Type B pancreatic cell (in vitro differentiated cells): ENCODE measurements at regions not wholly inside any gene's neighbourhood (a gene's known extent, or its start where the extent isn't known, plus 50 kb on each side); places are given as distances from the start of the nearest gene placed in this dataset.

Experiments used
- DNase-seq: peaks from one replicate; pipeline ENCODE4 v3.0.0; 2021; ENCODE audit warnings: mixed read lengths; ENCODE audit not compliant: unreplicated experiment; ENCODE audit errors: extremely low spot score
- H3K27ac Mint-ChIP-seq: 2 replicates; pipeline ENCODE4 v1.8.0; 2021; ENCODE audit warnings: mild to moderate bottlenecking, mixed read lengths
- H3K27me3 Mint-ChIP-seq: 2 replicates; pipeline ENCODE4 v1.8.0; 2021; ENCODE audit warnings: mixed read lengths
- H3K36me3 Mint-ChIP-seq: 2 replicates; pipeline ENCODE4 v1.8.0; 2021; ENCODE audit warnings: mixed read lengths
- H3K4me1 Mint-ChIP-seq: one replicate; pipeline ENCODE4 v1.8.0; 2021; ENCODE audit warnings: mixed read lengths; ENCODE audit not compliant: unreplicated experiment
- H3K4me3 Mint-ChIP-seq: 2 replicates; pipeline ENCODE4 v1.8.0; 2021; ENCODE audit warnings: mild to moderate bottlenecking, mixed read lengths
- H3K9me3 Mint-ChIP-seq: 2 replicates; pipeline ENCODE4 v1.8.0; 2021; ENCODE audit warnings: mixed read lengths
- CTCF ChIP-seq: fragments of 200-600 bp; sonication (generic); conservative IDR thresholded peaks from 2 replicates; pipeline ENCODE4 v1.5.0; 2021; ENCODE audit warnings: antibody characterized with exemption, mild to moderate bottlenecking

GRCh38 chr18:34640276-34640675, 69.8 kb upstream of the DTNA start:
- Mint-ChIP-seq H3K27ac (no peak overlapping the region), H3K36me3 (no peaks in the 10 kb centered on the region), H3K4me3 (no peak overlapping the region), H3K4me1 (no peaks in the 10 kb centered on the region), H3K27me3 (no peaks in the 10 kb centered on the region), H3K9me3 (no peaks in the 10 kb centered on the region)
- DNase-seq = no peak
- TF ChIP-seq CTCF = no peak

- peak; percentile 26 for TF ChIP-seq CTCF
- H3K27me3 Mint-ChIP-seq = no peaks in the 10 kb centered on the region
- H3K27ac Mint-ChIP-seq = no peak overlapping the region
- no peaks in the 10 kb centered on the region for H3K36me3 Mint-ChIP-seq
- no peaks in the 10 kb centered on the region for H3K9me3 Mint-ChIP-seq
- DNase-seq = no peak
- H3K4me3 Mint-ChIP-seq = no peak overlapping the region
- H3K4me1 Mint-ChIP-seq = peaks cover 8% of the 10 kb centered on the region
These were observed 66.1 kb upstream of the DTNA start for GRCh38 chr18:34643989-34644388.

GRCh38 chr18:34647251-34647650, 62.8 kb upstream of the DTNA start:
- H3K27me3 Mint-ChIP-seq = no peaks in the 10 kb centered on the region
- no peaks in the 10 kb centered on the region for H3K36me3 Mint-ChIP-seq
- H3K4me1 Mint-ChIP-seq = peaks cover 11% of the 10 kb centered on the region
- DNase-seq = no peak
- no peak for TF ChIP-seq CTCF
- no peaks in the 10 kb centered on the region for H3K9me3 Mint-ChIP-seq
- H3K4me3 Mint-ChIP-seq = no peak overlapping the region
- H3K27ac Mint-ChIP-seq = no peak overlapping the region

GRCh38 chr18:34648269-34648985, 61.7 kb upstream of the DTNA start:
- H3K27me3 Mint-ChIP-seq = no peaks in the 10 kb centered on the region
- no peaks in the 10 kb centered on the region for H3K36me3 Mint-ChIP-seq
- no peaks in the 10 kb centered on the region for H3K9me3 Mint-ChIP-seq
- H3K4me1 Mint-ChIP-seq = peaks cover 11% of the 10 kb centered on the region
- DNase-seq = no peak
- H3K27ac Mint-ChIP-seq = peak overlapping the region; percentile 11
- no peak overlapping the region for H3K4me3 Mint-ChIP-seq
- no peak for TF ChIP-seq CTCF

- no peak for TF ChIP-seq CTCF
- Mint-ChIP-seq H3K27ac (no peak overlapping the region), H3K27me3 (no peaks in the 10 kb centered on the region), H3K4me3 (no peak overlapping the region), H3K36me3 (no peaks in the 10 kb centered on the region), H3K9me3 (no peaks in the 10 kb centered on the region), H3K4me1 (peaks cover 11% of the 10 kb centered on the region)
- no peak for DNase-seq
These were observed 61.0 kb upstream of the DTNA start for GRCh38 chr18:34649080-34649479.
